ENCODE measurements at regions not wholly inside any gene's neighbourhood (a gene's known extent, or its start where the extent isn't known, plus 50 kb on each side); places are given as distances from the start of the nearest gene placed in this dataset.

DNA sequence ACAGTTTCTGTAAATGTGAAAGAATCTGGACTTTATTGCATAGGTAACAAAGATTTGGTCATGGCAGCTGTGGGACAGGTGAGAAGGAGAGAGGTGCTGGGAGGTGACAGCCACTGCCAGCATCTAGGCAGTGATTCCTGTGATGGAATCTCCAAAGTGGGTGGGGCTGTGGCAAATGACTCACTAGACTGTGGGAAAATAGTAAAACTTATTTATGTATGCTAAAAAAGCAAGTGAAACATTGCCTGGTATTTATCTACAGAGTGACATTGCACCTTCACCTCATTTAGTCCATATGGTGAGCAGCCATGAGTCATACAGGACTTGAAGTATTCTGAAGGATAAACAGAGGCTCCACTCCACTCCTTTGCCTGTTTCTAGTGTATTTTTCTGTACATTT is 145.3 kb upstream of the MEX3C start:
- H3K36me3 ChIP-seq (ENCODE audit: control insufficient read depth in 4 of 4, insufficient read depth in 4 of 4, low read length in 4 of 4), result no peaks in the 10 kb centered on the region
- TF ChIP-seq, protein P1, sequence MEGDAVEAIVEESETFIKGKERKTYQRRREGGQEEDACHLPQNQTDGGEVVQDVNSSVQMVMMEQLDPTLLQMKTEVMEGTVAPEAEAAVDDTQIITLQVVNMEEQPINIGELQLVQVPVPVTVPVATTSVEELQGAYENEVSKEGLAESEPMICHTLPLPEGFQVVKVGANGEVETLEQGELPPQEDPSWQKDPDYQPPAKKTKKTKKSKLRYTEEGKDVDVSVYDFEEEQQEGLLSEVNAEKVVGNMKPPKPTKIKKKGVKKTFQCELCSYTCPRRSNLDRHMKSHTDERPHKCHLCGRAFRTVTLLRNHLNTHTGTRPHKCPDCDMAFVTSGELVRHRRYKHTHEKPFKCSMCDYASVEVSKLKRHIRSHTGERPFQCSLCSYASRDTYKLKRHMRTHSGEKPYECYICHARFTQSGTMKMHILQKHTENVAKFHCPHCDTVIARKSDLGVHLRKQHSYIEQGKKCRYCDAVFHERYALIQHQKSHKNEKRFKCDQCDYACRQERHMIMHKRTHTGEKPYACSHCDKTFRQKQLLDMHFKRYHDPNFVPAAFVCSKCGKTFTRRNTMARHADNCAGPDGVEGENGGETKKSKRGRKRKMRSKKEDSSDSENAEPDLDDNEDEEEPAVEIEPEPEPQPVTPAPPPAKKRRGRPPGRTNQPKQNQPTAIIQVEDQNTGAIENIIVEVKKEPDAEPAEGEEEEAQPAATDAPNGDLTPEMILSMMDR (IDR thresholded peaks at IDR 0.05; ENCODE audit: control extremely low read depth, extremely low read depth), result no peak
- H3K9ac ChIP-seq (ENCODE audit: insufficient read depth in 1 of 2, low read length in 2 of 2), result no peak overlapping the region
- H3K9me3 ChIP-seq (ENCODE audit: control insufficient read depth in 4 of 4, insufficient read depth in 3 of 4, low read length in 3 of 4), result peaks cover 0 to 1% (median 0%) of the 10 kb centered on the region in 4 donors
- no peak overlapping the region for H3K4me3 ChIP-seq
- no peak for ATAC-seq (ENCODE audit: insufficient read depth, low FRiP score)
- H3K27ac ChIP-seq (ENCODE audit: low read depth in 1 of 2, low read length in 1 of 2), result no peak overlapping the region
- no peaks in the 10 kb centered on the region for H3K27me3 ChIP-seq (ENCODE audit: control insufficient read depth in 3 of 3, insufficient read depth in 3 of 3, low read length in 2 of 3)
- DNase-seq, result no peak
- H3K4me1 ChIP-seq (ENCODE audit: control insufficient read depth in 5 of 5, insufficient read depth in 5 of 5, low read length in 5 of 5), result no peaks in the 10 kb centered on the region

DNA sequence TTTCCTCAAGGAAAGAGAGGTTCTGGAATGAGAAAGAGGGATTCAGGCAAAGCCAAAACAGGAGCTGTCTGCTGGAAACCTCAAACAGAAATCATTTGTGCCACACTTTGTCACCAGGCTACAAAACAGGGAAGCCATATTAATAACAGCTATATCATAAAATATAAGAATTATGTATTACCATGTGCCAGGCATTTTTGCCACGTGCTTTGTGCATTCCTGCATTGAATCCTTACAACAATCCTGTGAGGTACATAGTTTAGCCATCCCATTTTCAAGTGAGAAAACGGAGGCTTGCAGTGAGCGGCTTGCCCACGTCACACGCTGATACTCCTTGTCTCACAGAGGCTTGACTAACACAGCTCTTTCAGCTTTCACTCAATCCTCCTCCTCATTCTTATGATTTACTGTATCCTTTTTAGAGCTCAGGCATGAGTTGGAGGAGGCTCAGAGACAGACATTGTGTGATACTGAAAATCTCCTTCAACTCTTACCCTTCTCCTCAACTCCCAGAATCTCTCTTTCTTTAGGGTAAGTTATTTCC is 148.4 kb upstream of the MEX3C start:
- H3K9me3 ChIP-seq (ENCODE audit: control insufficient read depth in 4 of 4, insufficient read depth in 3 of 4, low read length in 3 of 4), result peaks cover 0 to 1% (median 0%) of the 10 kb centered on the region in 4 donors
- 86 to 91% methylated on average over 5 of the region's 5 CpGs for WGBS, 2 donors
- no peaks in the 10 kb centered on the region for H3K36me3 ChIP-seq (ENCODE audit: control insufficient read depth in 4 of 4, insufficient read depth in 4 of 4, low read length in 4 of 4)
- no peak overlapping the region for H3K4me3 ChIP-seq
- no peak overlapping the region for H3K9ac ChIP-seq (ENCODE audit: insufficient read depth in 1 of 2, low read length in 2 of 2)
- no peak overlapping the region for H3K27ac ChIP-seq (ENCODE audit: low read depth in 1 of 2, low read length in 1 of 2)
- no peak for DNase-seq
- no peak for ATAC-seq (ENCODE audit: insufficient read depth, low FRiP score)
- H3K27me3 ChIP-seq (ENCODE audit: control insufficient read depth in 3 of 3, insufficient read depth in 3 of 3, low read length in 2 of 3), result no peaks in the 10 kb centered on the region
- TF ChIP-seq, protein P1 (IDR thresholded peaks at IDR 0.05; ENCODE audit: control extremely low read depth, extremely low read depth), result no peak
- no peaks in the 10 kb centered on the region for H3K4me1 ChIP-seq (ENCODE audit: control insufficient read depth in 5 of 5, insufficient read depth in 5 of 5, low read length in 5 of 5)

DNA sequence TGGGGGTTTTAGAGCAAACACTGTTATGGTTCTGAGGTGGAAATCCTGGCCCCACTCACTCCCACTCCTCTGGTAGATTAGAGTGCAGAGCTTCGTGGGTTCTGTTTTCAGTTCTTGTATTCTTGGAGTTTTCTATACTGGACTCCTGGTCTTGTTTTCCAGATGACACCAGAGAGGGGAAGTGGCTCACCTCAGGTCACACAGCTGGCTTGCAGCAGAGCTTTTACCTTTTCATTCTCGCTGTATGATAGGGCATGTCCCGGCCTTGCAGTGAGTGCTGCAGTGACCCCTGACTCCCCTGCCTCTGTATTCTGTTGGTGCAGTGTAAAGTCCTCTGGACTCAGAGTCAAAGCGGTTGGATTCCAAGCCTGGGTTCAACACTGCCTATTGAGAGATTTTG is 148.9 kb upstream of the MEX3C start:
- no peak overlapping the region for H3K4me3 ChIP-seq
- WGBS, 2 donors, result 84 to 85% methylated on average over 4 of the region's 4 CpGs
- peaks cover 0 to 1% (median 0%) of the 10 kb centered on the region in 4 donors for H3K9me3 ChIP-seq (ENCODE audit: control insufficient read depth in 4 of 4, insufficient read depth in 3 of 4, low read length in 3 of 4)
- TF ChIP-seq, protein P1 (IDR thresholded peaks at IDR 0.05; ENCODE audit: control extremely low read depth, extremely low read depth), result no peak
- no peak overlapping the region for H3K27ac ChIP-seq (ENCODE audit: low read depth in 1 of 2, low read length in 1 of 2)
- DNase-seq (no peak), ATAC-seq (ENCODE audit: insufficient read depth, low FRiP score) (no peak)
- H3K36me3 ChIP-seq (ENCODE audit: control insufficient read depth in 4 of 4, insufficient read depth in 4 of 4, low read length in 4 of 4), result no peaks in the 10 kb centered on the region
- no peaks in the 10 kb centered on the region for H3K4me1 ChIP-seq (ENCODE audit: control insufficient read depth in 5 of 5, insufficient read depth in 5 of 5, low read length in 5 of 5)
- H3K9ac ChIP-seq (ENCODE audit: insufficient read depth in 1 of 2, low read length in 2 of 2), result no peak overlapping the region
- no peaks in the 10 kb centered on the region for H3K27me3 ChIP-seq (ENCODE audit: control insufficient read depth in 3 of 3, insufficient read depth in 3 of 3, low read length in 2 of 3)

DNA sequence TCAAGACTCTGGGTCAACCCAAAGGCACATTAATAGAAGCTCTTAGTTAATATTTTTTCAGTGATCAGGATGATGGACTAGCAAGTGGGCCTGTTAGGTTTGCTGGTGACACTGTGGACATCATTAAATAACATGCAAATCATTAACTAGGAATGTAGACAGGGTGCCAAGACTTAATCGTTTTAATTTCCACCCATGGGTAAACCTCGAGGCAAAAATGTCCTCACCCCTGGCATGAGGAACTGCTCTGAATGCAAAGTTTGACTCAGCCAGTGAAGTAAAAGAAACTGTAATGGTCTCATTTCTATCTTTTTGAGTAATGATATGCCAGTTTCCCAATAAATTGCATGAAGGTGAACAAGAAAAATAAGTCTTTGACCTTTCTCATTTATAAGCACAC is 152.6 kb upstream of the MEX3C start:
- no peak for ATAC-seq (ENCODE audit: insufficient read depth, low FRiP score)
- Histone ChIP-seq H3K36me3 (ENCODE audit: control insufficient read depth in 4 of 4, insufficient read depth in 4 of 4, low read length in 4 of 4) (no peaks in the 10 kb centered on the region), H3K4me1 (ENCODE audit: control insufficient read depth in 5 of 5, insufficient read depth in 5 of 5, low read length in 5 of 5) (no peaks in the 10 kb centered on the region), H3K9ac (ENCODE audit: insufficient read depth in 1 of 2, low read length in 2 of 2) (no peak overlapping the region), H3K9me3 (ENCODE audit: control insufficient read depth in 4 of 4, insufficient read depth in 3 of 4, low read length in 3 of 4) (no peaks in the 10 kb centered on the region), H3K27me3 (ENCODE audit: control insufficient read depth in 3 of 3, insufficient read depth in 3 of 3, low read length in 2 of 3) (no peaks in the 10 kb centered on the region), H3K4me3 (no peak overlapping the region), H3K27ac (ENCODE audit: low read depth in 1 of 2, low read length in 1 of 2) (no peak overlapping the region)
- WGBS, 2 donors, result 58 to 72% methylated on average over 2 of the region's 2 CpGs
- TF ChIP-seq, protein P1 (IDR thresholded peaks at IDR 0.05; ENCODE audit: control extremely low read depth, extremely low read depth), result no peak
- no peak for DNase-seq

Data from lung (tissue), 11 donors.